K562 (cell line): ENCODE measurements at regions not wholly inside any gene's neighbourhood (a gene's known extent, or its start where the extent isn't known, plus 50 kb on each side); places are given as distances from the start of the nearest gene placed in this dataset.

Experiments used
- ATAC-seq: fragments of 200-7000 bp; cut with Tn5 transposase; 3 replicates; pipeline ENCODE4 v1.9.1; 2020; ENCODE audit warnings: moderate library complexity
- BruUV-seq: library from RNA; stranded (reverse); fragments of 400-500 nt; replicated peaks from 2 replicates; lab custom pipeline; 2021; lab: Mats Ljungman, UMichigan
- CTCF ChIA-PET: fragments of 300-600 bp; formaldehyde crosslinking; extraction: SDS; loops from one replicate; lab custom pipeline; 2021; ENCODE audit warnings: low intra/inter-chr PET ratio; lab: Yijun Ruan, JAX
- POLR2A ChIA-PET: fragments of 300-600, 350-650 bp; sonication (Branson Sonifier 250); formaldehyde crosslinking; extraction: SDS; loops from one replicate; lab custom pipeline; 2021; ENCODE audit warnings: antibody characterized with exemption, inconsistent platforms; lab: Yijun Ruan, JAX
- DNase-seq, 4 experiments: peaks; one replicate each; pipeline versions ENCODE4 v3.0.0 to v3.0.0-alpha.2; 2011 to 2018; ENCODE audit warnings: low spot score in 3 of 4, mixed read lengths in 3 of 4; ENCODE audit errors: extremely low read depth in 1 of 4
- FAIRE-seq: peaks from 2 replicates; lab custom pipeline; 2011; peaks lifted over from hg19 to GRCh38; lab: Jason Lieb, UNC
- H2AFZ ChIP-seq: 2 replicates; pipeline ENCODE4 v1.6.0; 2011; ENCODE audit warnings: low read depth, low read length, control low read depth, inconsistent platforms
- H3K27ac ChIP-seq: fragments of 200-600 bp; 3 replicates; pipeline ENCODE4 v1.8.0; 2011; ENCODE audit warnings: low read depth, mild to moderate bottlenecking, control low read depth, inconsistent platforms, low read length, moderate library complexity, mixed read lengths; ENCODE audit errors: extremely low read depth
- H3K27me3 ChIP-seq, 2 experiments: fragments of 300-600 bp in 1 of 2; 2 replicates in 1 of 2; 3 replicates in 1 of 2; pipeline versions ENCODE4 v1.6.0 to v1.8.0; 2011; ENCODE audit warnings: inconsistent platforms in 2 of 2, low read length in 2 of 2, mild to moderate bottlenecking in 1 of 2, mixed read lengths in 1 of 2, moderate library complexity in 1 of 2; ENCODE audit not compliant: control insufficient read depth in 2 of 2, insufficient read depth in 2 of 2
- H3K36me3 ChIP-seq: fragments of 300-600 bp; 3 replicates; pipeline ENCODE4 v1.8.0; 2011; ENCODE audit warnings: mild to moderate bottlenecking, low read length, inconsistent platforms; ENCODE audit not compliant: control insufficient read depth, insufficient read depth
- H3K4me1 ChIP-seq, 2 experiments: fragments of 200-600 bp in 1 of 2; replicated peaks in 1 of 2; 2 replicates in 1 of 2; 3 replicates in 1 of 2; pipeline versions ENCODE4 v1.5.1 to v1.8.0; 2011; ENCODE audit warnings: inconsistent platforms in 2 of 2, low read length in 2 of 2, mild to moderate bottlenecking in 1 of 2, mixed read lengths in 1 of 2, moderate library complexity in 1 of 2; ENCODE audit not compliant: control insufficient read depth in 2 of 2, insufficient read depth in 2 of 2
- H3K4me2 ChIP-seq: 2 replicates; pipeline ENCODE4 v1.6.1; 2011; ENCODE audit warnings: low read length, control low read depth, inconsistent platforms, mixed read lengths; ENCODE audit not compliant: insufficient read depth
- H3K4me3 ChIP-seq: fragments of 200-600 bp; sonication (generic), shearing (Covaris generic); 2 replicates; pipeline ENCODE4 v1.5.1; 2016; ENCODE audit warnings: control low read depth, inconsistent platforms
- H3K79me2 ChIP-seq: fragments of 200-600 bp; 3 replicates; pipeline ENCODE4 v1.8.0; 2011; ENCODE audit warnings: low read length, inconsistent platforms; ENCODE audit not compliant: control insufficient read depth, insufficient read depth
- H3K9ac ChIP-seq, 2 experiments: 2 replicates each; pipeline versions ENCODE4 v1.6.0 to v1.6.1; 2011; ENCODE audit warnings: low read depth in 2 of 2, low read length in 2 of 2, control low read depth in 1 of 2, inconsistent platforms in 1 of 2, mild to moderate bottlenecking in 1 of 2, mixed read lengths in 1 of 2; ENCODE audit not compliant: insufficient read depth in 1 of 2
- H3K9me1 ChIP-seq: one replicate; pipeline ENCODE4 v1.6.0; 2011; ENCODE audit warnings: inconsistent platforms, mild to moderate bottlenecking, low read length, moderate library complexity; ENCODE audit not compliant: control insufficient read depth, insufficient read depth
- H3K9me3 ChIP-seq: replicated peaks from 2 replicates; pipeline ENCODE4 v1.5.1; 2011; ENCODE audit warnings: low read depth, low read length, inconsistent platforms; ENCODE audit not compliant: control insufficient read depth, insufficient read depth
- H4K20me1 ChIP-seq: replicated peaks from 2 replicates; pipeline ENCODE4 v1.6.1; 2011; ENCODE audit warnings: low read length, inconsistent platforms, mixed read lengths; ENCODE audit not compliant: control insufficient read depth, insufficient read depth
- ARNT ChIP-seq, 2 experiments: fragments of 450-650 bp; IDR thresholded peaks; 2 replicates each; pipeline ENCODE4 v1.6.1; 2016; ENCODE audit warnings: mild to moderate bottlenecking in 1 of 2
- ETV5 ChIP-seq: sonication (generic); formaldehyde crosslinking; IDR thresholded peaks from 2 replicates; pipeline ENCODE4 v1.4.0; 2020; ENCODE audit warnings: low read depth, mild to moderate bottlenecking, missing genetic modification reagents
- TEAD2 ChIP-seq: fragments of 450-650 bp; IDR thresholded peaks from 2 replicates; pipeline ENCODE4 v1.6.1; 2016; ENCODE audit warnings: missing genetic modification characterization, control low read depth, missing compliant biosample characterization
- WGBS: fragments of 100-300 bp; shearing (Covaris generic); methylation state at CpG from one replicate; pipeline ENCODE4 v1.1.6; 2016; ENCODE audit warnings: low coverage, mixed read lengths; ENCODE audit not compliant: insufficient coverage; ENCODE audit errors: missing lambda C conversion rate; 5-methylcytosine and 5-hydroxymethylcytosine counted together
- in situ Hi-C: fragments of 300-500 bp; cut with MboI; formaldehyde crosslinking; loops from 4 replicates; pipeline ENCODE4 v1.15.0; 2018; ENCODE audit warnings: inconsistent platforms, mixed read lengths
- intact Hi-C: fragments of 100-400 bp; cut with micrococcal nuclease; formaldehyde crosslinking; loops from 2 replicates; pipeline ENCODE4 v1.14.2; 2022
- TF ChIP-seq, protein P1 (sequence below): fragments of 250-450 bp; sonication (Bioruptor Pico); IDR thresholded peaks from 2 replicates; pipeline ENCODE4 v1.5.0; 2021
- TF ChIP-seq, protein P2 (sequence below), 2 experiments: fragments of 250-450 bp in 1 of 2; fragments of 450-650 bp in 1 of 2; sonication (Bioruptor Pico) in 1 of 2; IDR thresholded peaks; 2 replicates each; pipeline versions ENCODE4 v1.6.1 to v1.8.0; 2016 to 2021; ENCODE audit warnings: mild to moderate bottlenecking in 2 of 2, moderate library complexity in 2 of 2, missing compliant biosample characterization in 1 of 2, missing genetic modification characterization in 1 of 2

DNA sequence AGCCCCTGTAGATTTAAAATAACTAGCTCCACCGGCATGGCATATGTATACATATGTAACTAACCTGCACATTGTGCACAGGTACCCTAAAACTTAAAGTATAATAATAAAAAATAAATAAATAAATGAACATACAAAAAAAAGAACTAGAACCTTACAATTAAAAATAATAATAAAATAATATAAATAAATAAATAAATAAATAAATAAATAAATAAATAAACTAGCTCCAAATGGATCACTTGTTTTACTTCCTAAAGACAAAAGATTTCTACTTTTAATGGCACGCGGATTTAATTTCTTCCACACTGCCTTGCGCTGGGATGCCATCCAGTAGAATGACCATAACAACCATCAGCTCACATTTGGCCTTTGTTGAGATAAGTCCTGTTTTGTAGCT, 141.0 kb upstream of the NRSN1 start:
- Histone ChIP-seq H3K36me3 (no peaks in the 10 kb centered on the region), H4K20me1 (no peaks in the 10 kb centered on the region), H3K27ac (no peak overlapping the region), H3K79me2 (no peaks in the 10 kb centered on the region), H3K4me2 (no peak overlapping the region), H2AFZ (no peak overlapping the region), H3K4me3 (no peak overlapping the region), H3K9ac (no peak overlapping the region), H3K4me1 (no peaks in the 10 kb centered on the region), H3K9me1 (no peaks in the 10 kb centered on the region), H3K9me3 (0 out of 2 replicates have a peak, but pooled peaks cover 2% of the 10 kb centered on the region), H3K27me3 (no peaks in the 10 kb centered on the region)
- TF ChIP-seq, protein P1, sequence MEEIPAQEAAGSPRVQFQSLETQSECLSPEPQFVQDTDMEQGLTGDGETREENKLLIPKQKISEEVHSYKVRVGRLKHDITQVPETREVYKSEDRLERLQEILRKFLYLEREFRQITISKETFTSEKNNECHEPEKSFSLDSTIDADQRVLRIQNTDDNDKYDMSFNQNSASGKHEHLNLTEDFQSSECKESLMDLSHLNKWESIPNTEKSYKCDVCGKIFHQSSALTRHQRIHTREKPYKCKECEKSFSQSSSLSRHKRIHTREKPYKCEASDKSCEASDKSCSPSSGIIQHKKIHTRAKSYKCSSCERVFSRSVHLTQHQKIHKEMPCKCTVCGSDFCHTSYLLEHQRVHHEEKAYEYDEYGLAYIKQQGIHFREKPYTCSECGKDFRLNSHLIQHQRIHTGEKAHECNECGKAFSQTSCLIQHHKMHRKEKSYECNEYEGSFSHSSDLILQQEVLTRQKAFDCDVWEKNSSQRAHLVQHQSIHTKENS (CRISPR knock-in tag), result no peak
- TF ChIP-seq, protein P2, sequence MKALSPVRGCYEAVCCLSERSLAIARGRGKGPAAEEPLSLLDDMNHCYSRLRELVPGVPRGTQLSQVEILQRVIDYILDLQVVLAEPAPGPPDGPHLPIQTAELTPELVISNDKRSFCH (CRISPR knock-in tag; IDR thresholded peaks at IDR 0.05), result no peak
- TF ChIP-seq, protein P2 (tag; IDR thresholded peaks at IDR 0.05), result no peak
- TF ChIP-seq ETV5 (CRISPR knock-in tag) (no peak), TEAD2 (tag) (no peak), ARNT (IDR thresholded peaks at IDR 0.05) (no peak)
- POLR2A ChIA-PET, result no interaction called here
- DNase-seq (no peak), FAIRE-seq (no peak), ATAC-seq (no peak)
- intact Hi-C loops (no loop called here), in situ Hi-C loops (no loop called here)
- 5% methylated on average over 4 of the region's 4 CpGs for WGBS
- CTCF ChIA-PET, result no interaction called here
- BruUV-seq, result no TSS peak
